DND-41 (cell line): ENCODE measurements at regions not wholly inside any gene's neighbourhood (a gene's known extent, or its start where the extent isn't known, plus 50 kb on each side); places are given as distances from the start of the nearest gene placed in this dataset.
"Not testable (repeated sequence)": the region's sequence is repeated elsewhere in the genome, so short reads cannot be mapped to it uniquely, and the experiment has no call there.

Source experiments
- ATAC-seq: fragments of 200-7000 bp; cut with Tn5 transposase; 3 replicates; pipeline ENCODE4 v1.9.1; 2021; ENCODE audit warnings: low read depth; ENCODE audit not compliant: insufficient read depth
- DNase-seq: peaks from one replicate; pipeline ENCODE4 v3.0.0-alpha.2; 2020
- H2AFZ ChIP-seq: 2 replicates; pipeline ENCODE4 v1.6.0; 2012; ENCODE audit warnings: low read depth, low read length
- H3K27ac ChIP-seq: 2 replicates; pipeline ENCODE4 v1.5.1; 2012; ENCODE audit warnings: low read length, inconsistent platforms
- H3K27me3 ChIP-seq: fragments of 200-600 bp; sonication (generic); 2 replicates; pipeline ENCODE4 v1.6.0; 2012; ENCODE audit warnings: low read length, mild to moderate bottlenecking, inconsistent platforms; ENCODE audit not compliant: insufficient read depth, poor library complexity
- H3K36me3 ChIP-seq: 2 replicates; pipeline ENCODE4 v1.5.1; 2012; ENCODE audit warnings: low read length, inconsistent platforms; ENCODE audit not compliant: insufficient read depth
- H3K4me1 ChIP-seq: 2 replicates; pipeline ENCODE4 v1.5.1; 2012; ENCODE audit warnings: mild to moderate bottlenecking, low read length; ENCODE audit not compliant: insufficient read depth
- H3K4me2 ChIP-seq: 2 replicates; pipeline ENCODE4 v1.6.0; 2012; ENCODE audit warnings: mild to moderate bottlenecking, moderate library complexity, low read length, inconsistent platforms; ENCODE audit not compliant: insufficient read depth
- H3K4me3 ChIP-seq, 2 experiments: fragments of 200-600 bp in 1 of 2; shearing (Covaris generic) in 1 of 2; 2 replicates each; pipeline ENCODE4 v1.5.1; 2012 to 2016; ENCODE audit warnings: inconsistent platforms in 2 of 2, low read length in 2 of 2, mild to moderate bottlenecking in 2 of 2, low read depth in 1 of 2, moderate library complexity in 1 of 2
- H3K79me2 ChIP-seq: 2 replicates; pipeline ENCODE4 v1.6.0; 2012; ENCODE audit warnings: low read length, inconsistent platforms; ENCODE audit not compliant: insufficient read depth
- H3K9ac ChIP-seq: 2 replicates; pipeline ENCODE4 v1.6.0; 2012; ENCODE audit warnings: low read depth, mild to moderate bottlenecking, inconsistent platforms, low read length, moderate library complexity
- H3K9me3 ChIP-seq: 2 replicates; pipeline ENCODE4 v1.5.1; 2012; ENCODE audit warnings: low read length, moderate library complexity, mild to moderate bottlenecking, inconsistent platforms; ENCODE audit not compliant: insufficient read depth, severe bottlenecking
- H4K20me1 ChIP-seq: 2 replicates; pipeline ENCODE4 v1.6.0; 2012; ENCODE audit warnings: low read length; ENCODE audit not compliant: insufficient read depth
- EZH2 ChIP-seq: IDR thresholded peaks from 3 replicates; pipeline ENCODE4 v1.6.1; 2012; ENCODE audit warnings: borderline replicate concordance, low read depth, mild to moderate bottlenecking, moderate library complexity, low read length, inconsistent platforms; ENCODE audit not compliant: severe bottlenecking
- TF ChIP-seq, protein P1 (sequence below): IDR thresholded peaks from 2 replicates; pipeline ENCODE4 v1.5.1; 2012; ENCODE audit warnings: borderline replicate concordance, low read length, moderate library complexity, mild to moderate bottlenecking; ENCODE audit not compliant: poor library complexity, severe bottlenecking; ENCODE audit errors: extremely low read depth

- H2AFZ ChIP-seq, result no peak overlapping the region
- H3K79me2 ChIP-seq, result no peaks in the 10 kb centered on the region
- no peaks in the 10 kb centered on the region for H3K27me3 ChIP-seq
- no peaks in the 10 kb centered on the region for H3K36me3 ChIP-seq
- no peak overlapping the region for H3K27ac ChIP-seq
- no peaks in the 10 kb centered on the region for H3K4me1 ChIP-seq
- ATAC-seq, result no peak
- H4K20me1 ChIP-seq, result no peaks in the 10 kb centered on the region
- DNase-seq, result no peak
- no peak overlapping the region for H3K9ac ChIP-seq
- H3K9me3 ChIP-seq, result no peaks in the 10 kb centered on the region
- H3K4me2 ChIP-seq, result no peak overlapping the region
- no peak for TF ChIP-seq EZH2
- TF ChIP-seq, protein P1, sequence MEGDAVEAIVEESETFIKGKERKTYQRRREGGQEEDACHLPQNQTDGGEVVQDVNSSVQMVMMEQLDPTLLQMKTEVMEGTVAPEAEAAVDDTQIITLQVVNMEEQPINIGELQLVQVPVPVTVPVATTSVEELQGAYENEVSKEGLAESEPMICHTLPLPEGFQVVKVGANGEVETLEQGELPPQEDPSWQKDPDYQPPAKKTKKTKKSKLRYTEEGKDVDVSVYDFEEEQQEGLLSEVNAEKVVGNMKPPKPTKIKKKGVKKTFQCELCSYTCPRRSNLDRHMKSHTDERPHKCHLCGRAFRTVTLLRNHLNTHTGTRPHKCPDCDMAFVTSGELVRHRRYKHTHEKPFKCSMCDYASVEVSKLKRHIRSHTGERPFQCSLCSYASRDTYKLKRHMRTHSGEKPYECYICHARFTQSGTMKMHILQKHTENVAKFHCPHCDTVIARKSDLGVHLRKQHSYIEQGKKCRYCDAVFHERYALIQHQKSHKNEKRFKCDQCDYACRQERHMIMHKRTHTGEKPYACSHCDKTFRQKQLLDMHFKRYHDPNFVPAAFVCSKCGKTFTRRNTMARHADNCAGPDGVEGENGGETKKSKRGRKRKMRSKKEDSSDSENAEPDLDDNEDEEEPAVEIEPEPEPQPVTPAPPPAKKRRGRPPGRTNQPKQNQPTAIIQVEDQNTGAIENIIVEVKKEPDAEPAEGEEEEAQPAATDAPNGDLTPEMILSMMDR, result no peak
- no peak overlapping the region for H3K4me3 ChIP-seq
These were observed 542.0 kb downstream of the FAM181B start for GRCh38 chr11:82191695-82192094.

- H3K4me3 ChIP-seq, result no peak overlapping the region
- H3K4me2 ChIP-seq, result no peak overlapping the region
These were observed 547.7 kb downstream of the FAM181B start for GRCh38 chr11:82185925-82186324.

DNA sequence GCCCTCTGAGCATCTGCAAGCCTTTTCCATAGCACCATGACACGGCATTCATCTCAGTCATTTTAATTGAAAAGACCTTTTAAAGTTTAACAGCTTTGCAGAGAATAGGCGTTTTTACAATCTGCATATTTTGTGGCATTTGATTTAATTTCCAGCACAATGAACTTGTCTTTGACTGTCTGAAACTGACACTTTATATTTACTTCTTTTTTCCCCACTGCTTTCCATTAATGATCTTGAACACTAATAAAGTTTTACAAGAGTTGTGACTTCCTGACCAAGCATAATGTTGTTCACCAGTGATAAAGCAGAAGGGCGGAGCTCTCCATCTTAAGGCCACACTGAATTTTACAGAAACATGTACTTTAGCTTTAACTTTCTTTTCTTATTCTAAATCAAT, 548.7 kb downstream of the FAM181B start:
- Histone ChIP-seq H3K36me3 (no peaks in the 10 kb centered on the region), H3K4me3 (no peak overlapping the region), H3K9ac (no peak overlapping the region), H3K4me2 (no peak overlapping the region), H3K4me1 (no peaks in the 10 kb centered on the region), H3K79me2 (no peaks in the 10 kb centered on the region), H3K27me3 (no peaks in the 10 kb centered on the region), H2AFZ (no peak overlapping the region), H3K9me3 (no peaks in the 10 kb centered on the region), H4K20me1 (no peaks in the 10 kb centered on the region), H3K27ac (no peak overlapping the region)
- DNase-seq (no peak), ATAC-seq (no peak)
- TF ChIP-seq, protein P1, result no peak
- TF ChIP-seq EZH2, result no peak

More at GRCh38 chr11:82185925-82186324, 547.7 kb downstream of the FAM181B start:
- DNase-seq (no peak), ATAC-seq (no peak)
- no peak overlapping the region for H2AFZ ChIP-seq
- no peak overlapping the region for H3K27ac ChIP-seq
- H3K79me2 ChIP-seq, result no peaks in the 10 kb centered on the region
- TF ChIP-seq, protein P1, result no peak
- no peak for TF ChIP-seq EZH2
- no peaks in the 10 kb centered on the region for H3K36me3 ChIP-seq
- no peaks in the 10 kb centered on the region for H3K27me3 ChIP-seq
- no peaks in the 10 kb centered on the region for H3K4me1 ChIP-seq
- H3K9ac ChIP-seq, result no peak overlapping the region
- H3K9me3 ChIP-seq, result no peaks in the 10 kb centered on the region
- no peaks in the 10 kb centered on the region for H4K20me1 ChIP-seq

DNA sequence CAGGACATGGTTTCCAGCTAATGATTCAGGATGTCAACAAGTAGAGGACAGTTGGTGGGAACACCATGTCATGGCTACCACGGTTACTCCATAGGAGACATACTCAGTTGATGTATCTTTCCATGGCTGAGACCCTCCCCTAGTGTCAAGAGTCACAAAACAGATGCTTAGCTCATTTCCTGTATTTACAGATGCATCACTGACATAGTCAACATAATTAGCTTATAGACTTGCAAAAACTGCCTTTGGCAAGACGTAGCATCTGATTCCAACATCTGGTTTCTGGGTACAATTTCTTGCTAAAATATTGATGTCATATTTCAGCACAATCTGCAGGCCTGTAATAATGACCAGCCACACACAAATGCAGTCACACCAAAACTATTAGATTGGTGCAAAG, 550.3 kb downstream of the FAM181B start:
- Histone ChIP-seq H3K27ac (no peak overlapping the region), H4K20me1 (no peaks in the 10 kb centered on the region), H3K4me2 (no peak overlapping the region), H3K27me3 (no peaks in the 10 kb centered on the region), H3K36me3 (no peaks in the 10 kb centered on the region), H3K79me2 (no peaks in the 10 kb centered on the region), H3K4me3 (no peak overlapping the region), H3K4me1 (no peaks in the 10 kb centered on the region), H3K9ac (no peak overlapping the region), H3K9me3 (no peaks in the 10 kb centered on the region), H2AFZ (no peak overlapping the region)
- TF ChIP-seq, protein P1, result no peak
- no peak for TF ChIP-seq EZH2
- no peak for ATAC-seq
- DNase-seq, result no peak

DNA sequence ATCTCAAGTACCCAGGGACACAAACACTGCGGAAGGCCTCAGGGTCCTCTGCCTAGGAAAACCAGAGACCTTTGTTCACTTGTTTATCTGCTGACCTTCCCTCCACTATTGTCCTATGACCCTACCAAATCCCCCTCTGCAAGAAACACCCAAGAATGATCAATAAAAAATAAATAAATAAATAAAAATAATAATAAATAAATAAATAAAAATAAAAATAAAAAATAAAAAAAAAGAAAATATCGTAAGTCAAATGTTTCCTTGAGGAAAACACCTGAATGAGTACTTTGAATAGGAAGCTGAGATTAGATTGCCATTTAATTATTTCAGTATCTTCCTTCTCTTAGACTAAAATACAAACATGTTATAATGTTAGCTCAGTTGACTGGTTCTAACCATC, 551.0 kb downstream of the FAM181B start:
- not testable (repeated sequence) for H3K9me3 ChIP-seq, H3K27me3 ChIP-seq, DNase-seq, H3K4me3 ChIP-seq, H3K9ac ChIP-seq, H3K27ac ChIP-seq, H3K36me3 ChIP-seq, ATAC-seq, H3K79me2 ChIP-seq, H3K4me1 ChIP-seq, H3K4me2 ChIP-seq, H4K20me1 ChIP-seq, H2AFZ ChIP-seq
